Suprapubic skin (tissue), 4 donors: ENCODE measurements at regions not wholly inside any gene's neighbourhood (a gene's known extent, or its start where the extent isn't known, plus 50 kb on each side); places are given as distances from the start of the nearest gene placed in this dataset.

ENCODE experiments used
- DNase-seq, 2 donors: peaks; one replicate each; pipeline ENCODE4 v3.0.0-alpha.2; 2019; ENCODE audit warnings: low spot score in 2 of 2
- H3K27ac ChIP-seq: fragments of 200-600 bp; sonication (generic); one replicate; pipeline ENCODE4 v1.5.1; 2019
- H3K27me3 ChIP-seq: fragments of 200-600 bp; sonication (generic); one replicate; pipeline ENCODE4 v1.5.1; 2019
- H3K36me3 ChIP-seq: fragments of 200-600 bp; sonication (generic); one replicate; pipeline ENCODE4 v1.5.1; 2019
- H3K4me1 ChIP-seq: fragments of 200-600 bp; sonication (generic); one replicate; pipeline ENCODE4 v1.5.1; 2019
- H3K4me3 ChIP-seq: fragments of 200-600 bp; sonication (generic); one replicate; pipeline ENCODE4 v1.5.1; 2019; ENCODE audit warnings: mild to moderate bottlenecking
- H3K9me3 ChIP-seq: fragments of 200-600 bp; sonication (generic); one replicate; pipeline ENCODE4 v1.5.1; 2019
- CTCF ChIP-seq, 2 donors: fragments of 200-600 bp in 1 of 2; fragments of 450-650 bp in 1 of 2; sonication (generic) in 1 of 2; IDR thresholded peaks; one replicate each; pipeline ENCODE4 v1.5.1; 2016 to 2019; ENCODE audit warnings: antibody characterized with exemption in 2 of 2, mild to moderate bottlenecking in 1 of 2, moderate library complexity in 1 of 2
- EP300 ChIP-seq: sonication (generic); formaldehyde crosslinking; IDR thresholded peaks from one replicate; pipeline ENCODE4 v1.6.1; 2017; ENCODE audit warnings: antibody characterized with exemption
- POLR2A ChIP-seq, 2 donors: fragments of 450-650 bp; IDR thresholded peaks; one replicate each; pipeline ENCODE4 v1.6.1; 2017; ENCODE audit warnings: antibody characterized with exemption in 2 of 2, mild to moderate bottlenecking in 2 of 2, moderate library complexity in 2 of 2
- POLR2AphosphoS5 ChIP-seq, 3 donors: sonication (generic); formaldehyde crosslinking; IDR thresholded peaks; one replicate each; pipeline ENCODE4 v1.6.1; 2017; ENCODE audit warnings: antibody characterized with exemption in 3 of 3
- WGBS: methylation state at CpG from one replicate; pipeline ENCODE4 v1.1.5; 2018; 5-methylcytosine and 5-hydroxymethylcytosine counted together

GRCh38 chr15:58285212-58285920 is 146.4 kb upstream of the LIPC start:
- DNase-seq = no peak
- Histone ChIP-seq H3K36me3 (no peaks in the 10 kb centered on the region), H3K4me1 (no peaks in the 10 kb centered on the region), H3K9me3 (no peaks in the 10 kb centered on the region), H3K27ac (no peak overlapping the region), H3K27me3 (no peaks in the 10 kb centered on the region), H3K4me3 (no peak overlapping the region)
- TF ChIP-seq POLR2AphosphoS5 (IDR thresholded peaks at IDR 0.05) = no peak
- TF ChIP-seq POLR2A (IDR thresholded peaks at IDR 0.05) = no peak
- TF ChIP-seq CTCF (IDR thresholded peaks at IDR 0.05) = no peak
- 92% methylated on average over 11 of the region's 11 CpGs for whole genome bisulfite sequencing

- no peak overlapping the region for H3K27ac ChIP-seq
- H3K4me1 ChIP-seq = no peaks in the 10 kb centered on the region
- WGBS = 97% methylated on average over 2 of the region's 2 CpGs
- H3K4me3 ChIP-seq = no peak overlapping the region
- TF ChIP-seq EP300 = no peak
- TF ChIP-seq CTCF (IDR thresholded peaks at IDR 0.05) = no peak
- TF ChIP-seq POLR2AphosphoS5 (IDR thresholded peaks at IDR 0.05) = no peak
- no peak for TF ChIP-seq POLR2A (IDR thresholded peaks at IDR 0.05)
- H3K27me3 ChIP-seq = no peaks in the 10 kb centered on the region
- no peaks in the 10 kb centered on the region for H3K36me3 ChIP-seq
- no peaks in the 10 kb centered on the region for H3K9me3 ChIP-seq
- no peak for DNase-seq
Observed at GRCh38 chr15:58285921-58286278, 145.9 kb upstream of the LIPC start.

- Histone ChIP-seq H3K36me3 (no peaks in the 10 kb centered on the region), H3K27ac (no peak overlapping the region), H3K4me1 (no peaks in the 10 kb centered on the region), H3K4me3 (no peak overlapping the region), H3K9me3 (no peaks in the 10 kb centered on the region), H3K27me3 (no peaks in the 10 kb centered on the region)
- TF ChIP-seq EP300 = no peak
- no peak for TF ChIP-seq POLR2AphosphoS5 (IDR thresholded peaks at IDR 0.05)
- DNase-seq = no peak
- 55% methylated on average over 4 of the region's 4 CpGs for WGBS
Observed at GRCh38 chr15:58286523-58286922, 145.3 kb upstream of the LIPC start.

- H3K9me3 ChIP-seq = no peaks in the 10 kb centered on the region
- no peak overlapping the region for H3K27ac ChIP-seq
- no peaks in the 10 kb centered on the region for H3K36me3 ChIP-seq
- TF ChIP-seq EP300 = no peak
- no peak for TF ChIP-seq CTCF (IDR thresholded peaks at IDR 0.05)
- no peak for TF ChIP-seq POLR2AphosphoS5 (IDR thresholded peaks at IDR 0.05)
- no peak for TF ChIP-seq POLR2A (IDR thresholded peaks at IDR 0.05)
- DNase-seq = no peak
- no peaks in the 10 kb centered on the region for H3K4me1 ChIP-seq
- H3K27me3 ChIP-seq = no peaks in the 10 kb centered on the region
- no peak overlapping the region for H3K4me3 ChIP-seq
- whole genome bisulfite sequencing = 97% methylated on average over 2 of the region's 2 CpGs
Observed at GRCh38 chr15:58287891-58288290, 143.9 kb upstream of the LIPC start.

GRCh38 chr15:58288592-58288991 is 143.2 kb upstream of the LIPC start:
- WGBS = 84% methylated on average over 3 of the region's 3 CpGs
- no peak for DNase-seq
- H3K27ac ChIP-seq = no peak overlapping the region
- no peaks in the 10 kb centered on the region for H3K9me3 ChIP-seq
- no peaks in the 10 kb centered on the region for H3K36me3 ChIP-seq
- no peaks in the 10 kb centered on the region for H3K4me1 ChIP-seq
- no peak overlapping the region for H3K4me3 ChIP-seq
- H3K27me3 ChIP-seq = no peaks in the 10 kb centered on the region
- TF ChIP-seq CTCF (IDR thresholded peaks at IDR 0.05) (no peak), EP300 (no peak), POLR2A (IDR thresholded peaks at IDR 0.05) (no peak), POLR2AphosphoS5 (IDR thresholded peaks at IDR 0.05) (no peak)

- TF ChIP-seq EP300 = no peak
- TF ChIP-seq POLR2A (IDR thresholded peaks at IDR 0.05) = no peak
- no peak for TF ChIP-seq CTCF (IDR thresholded peaks at IDR 0.05)
- no peak for TF ChIP-seq POLR2AphosphoS5 (IDR thresholded peaks at IDR 0.05)
- no peaks in the 10 kb centered on the region for H3K27me3 ChIP-seq
- DNase-seq = no peak
- H3K4me1 ChIP-seq = no peaks in the 10 kb centered on the region
- H3K4me3 ChIP-seq = no peak overlapping the region
- no peaks in the 10 kb centered on the region for H3K9me3 ChIP-seq
- H3K27ac ChIP-seq = no peak overlapping the region
- no peaks in the 10 kb centered on the region for H3K36me3 ChIP-seq
Observed at GRCh38 chr15:58291848-58292247, 139.9 kb upstream of the LIPC start.
